GM12875 (cell line): ENCODE measurements at regions not wholly inside any gene's neighbourhood (a gene's known extent, or its start where the extent isn't known, plus 50 kb on each side); places are given as distances from the start of the nearest gene placed in this dataset.

ENCODE experiments used
- H3K4me3 ChIP-seq: one replicate; pipeline ENCODE4 v1.5.1; 2011; ENCODE audit warnings: low read depth, low read length, control low read depth
- TF ChIP-seq, protein P1 (sequence below): IDR thresholded peaks from 2 replicates; pipeline ENCODE4 v1.5.1; 2011; ENCODE audit warnings: low read depth, mild to moderate bottlenecking, control low read depth, inconsistent platforms, low read length, moderate library complexity, borderline replicate concordance; ENCODE audit not compliant: insufficient read depth

- H3K4me3 ChIP-seq = no peak overlapping the region
- TF ChIP-seq, protein P1, sequence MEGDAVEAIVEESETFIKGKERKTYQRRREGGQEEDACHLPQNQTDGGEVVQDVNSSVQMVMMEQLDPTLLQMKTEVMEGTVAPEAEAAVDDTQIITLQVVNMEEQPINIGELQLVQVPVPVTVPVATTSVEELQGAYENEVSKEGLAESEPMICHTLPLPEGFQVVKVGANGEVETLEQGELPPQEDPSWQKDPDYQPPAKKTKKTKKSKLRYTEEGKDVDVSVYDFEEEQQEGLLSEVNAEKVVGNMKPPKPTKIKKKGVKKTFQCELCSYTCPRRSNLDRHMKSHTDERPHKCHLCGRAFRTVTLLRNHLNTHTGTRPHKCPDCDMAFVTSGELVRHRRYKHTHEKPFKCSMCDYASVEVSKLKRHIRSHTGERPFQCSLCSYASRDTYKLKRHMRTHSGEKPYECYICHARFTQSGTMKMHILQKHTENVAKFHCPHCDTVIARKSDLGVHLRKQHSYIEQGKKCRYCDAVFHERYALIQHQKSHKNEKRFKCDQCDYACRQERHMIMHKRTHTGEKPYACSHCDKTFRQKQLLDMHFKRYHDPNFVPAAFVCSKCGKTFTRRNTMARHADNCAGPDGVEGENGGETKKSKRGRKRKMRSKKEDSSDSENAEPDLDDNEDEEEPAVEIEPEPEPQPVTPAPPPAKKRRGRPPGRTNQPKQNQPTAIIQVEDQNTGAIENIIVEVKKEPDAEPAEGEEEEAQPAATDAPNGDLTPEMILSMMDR = no peak
Measured at GRCh38 chr10:58885146-58885545, 291.3 kb upstream of the PHYHIPL start.

GRCh38 chr10:58885686-58886345, 290.6 kb upstream of the PHYHIPL start:
- TF ChIP-seq, protein P1 = no peak
- H3K4me3 ChIP-seq = no peak overlapping the region

- TF ChIP-seq, protein P1 = no peak
- H3K4me3 ChIP-seq = no peak overlapping the region
Measured at GRCh38 chr10:58886406-58886805, 290.0 kb upstream of the PHYHIPL start.

GRCh38 chr10:58887474-58887873, 289.0 kb upstream of the PHYHIPL start:
- H3K4me3 ChIP-seq = no peak overlapping the region
- TF ChIP-seq, protein P1 = no peak

GRCh38 chr10:58888957-58889356, 287.5 kb upstream of the PHYHIPL start:
- TF ChIP-seq, protein P1 = no peak
- H3K4me3 ChIP-seq = no peak overlapping the region

- TF ChIP-seq, protein P1 = no peak
- H3K4me3 ChIP-seq = no peak overlapping the region
Measured at GRCh38 chr10:58892031-58892531, 284.4 kb upstream of the PHYHIPL start.

DNA sequence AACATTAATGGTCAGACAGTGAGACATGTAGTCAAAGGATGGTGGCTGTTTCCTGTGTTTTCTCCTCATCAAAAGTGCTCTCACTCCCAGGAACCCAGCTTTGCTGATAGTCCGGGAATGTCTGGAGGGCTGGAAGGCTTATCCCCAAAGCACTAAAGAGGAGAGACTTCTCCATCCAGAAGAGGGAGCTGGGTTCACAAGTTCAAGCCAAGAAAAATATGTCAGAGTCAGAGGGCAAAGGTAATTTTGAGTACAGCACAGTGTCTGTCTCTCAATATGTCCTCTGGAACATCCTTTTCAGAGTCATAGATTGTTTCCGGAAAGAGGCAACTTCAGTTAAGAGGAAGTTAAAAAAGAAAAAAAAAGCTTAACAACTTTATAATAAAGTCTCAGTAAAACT, 281.5 kb upstream of the PHYHIPL start:
- no peak overlapping the region for H3K4me3 ChIP-seq
- TF ChIP-seq, protein P1 = no peak
